Thymus (tissue), 11 donors: ENCODE measurements at regions not wholly inside any gene's neighbourhood (a gene's known extent, or its start where the extent isn't known, plus 50 kb on each side); places are given as distances from the start of the nearest gene placed in this dataset.

Source experiments
- DNase-seq, 9 donors: peaks; one replicate each; pipeline ENCODE4 v3.0.0-alpha.2; 2013; ENCODE audit warnings: low spot score in 9 of 9, low read depth in 6 of 9, missing footprints in 1 of 9
- H3K27ac ChIP-seq, 2 donors: one replicate each; pipeline ENCODE4 v1.5.1; 2013; ENCODE audit warnings: control low read depth in 1 of 2, low read depth in 1 of 2, low read length in 1 of 2, mild to moderate bottlenecking in 1 of 2, moderate library complexity in 1 of 2
- H3K27me3 ChIP-seq, 2 donors: one replicate each; pipeline ENCODE4 v1.5.1; 2013; ENCODE audit warnings: low read length in 1 of 2; ENCODE audit not compliant: control insufficient read depth in 2 of 2, insufficient read depth in 1 of 2
- H3K36me3 ChIP-seq, 2 donors: one replicate each; pipeline ENCODE4 v1.5.1; 2013; ENCODE audit warnings: low read length in 1 of 2, mild to moderate bottlenecking in 1 of 2, moderate library complexity in 1 of 2; ENCODE audit not compliant: control insufficient read depth in 2 of 2, insufficient read depth in 2 of 2
- H3K4me1 ChIP-seq, 2 donors: one replicate each; pipeline ENCODE4 v1.5.1; 2013; ENCODE audit warnings: low read length in 2 of 2; ENCODE audit not compliant: control insufficient read depth in 2 of 2, insufficient read depth in 2 of 2
- H3K4me3 ChIP-seq, 2 donors: one replicate each; pipeline ENCODE4 v1.5.1; 2013; ENCODE audit warnings: low read length in 2 of 2, control low read depth in 1 of 2, mild to moderate bottlenecking in 1 of 2
- H3K9me3 ChIP-seq, 2 donors: one replicate each; pipeline ENCODE4 v1.5.1; 2013; ENCODE audit warnings: low read length in 1 of 2, mild to moderate bottlenecking in 1 of 2; ENCODE audit not compliant: control insufficient read depth in 2 of 2, insufficient read depth in 1 of 2
- WGBS: extraction: QIAGEN DNeasy Blood & Tissue Kit; methylation state at CpG from one replicate; pipeline ENCODE4 v1.1.7; 2013; 5-methylcytosine and 5-hydroxymethylcytosine counted together
- donor health status: healthy.

GRCh38 chr11:59281177-59281576 is 68.5 kb upstream of the MPEG1 start:
- Histone ChIP-seq H3K27me3 (no peaks in the 10 kb centered on the region), H3K27ac (no peak overlapping the region), H3K4me3 (no peak overlapping the region), H3K9me3 (no peaks in the 10 kb centered on the region), H3K4me1 (peaks cover 0 to 3% of the 10 kb centered on the region in 2 donors), H3K36me3 (no peaks in the 10 kb centered on the region)
- 76% methylated on average over 2 of the region's 2 CpGs for WGBS
- DNase-seq = no peak

- Histone ChIP-seq H3K4me3 (no peak overlapping the region), H3K27ac (no peak overlapping the region), H3K27me3 (no peaks in the 10 kb centered on the region), H3K4me1 (peaks cover 5 to 6% of the 10 kb centered on the region in 2 donors), H3K36me3 (no peaks in the 10 kb centered on the region), H3K9me3 (no peaks in the 10 kb centered on the region)
- peak in 2 of 9 donors; percentile 7 to 40 for DNase-seq
- WGBS = 9% methylated on average over 3 of the region's 3 CpGs
Measured at GRCh38 chr11:59273373-59273841, 60.7 kb upstream of the MPEG1 start.

GRCh38 chr11:59272771-59273372 is 60.1 kb upstream of the MPEG1 start:
- H3K9me3 ChIP-seq = no peaks in the 10 kb centered on the region

GRCh38 chr11:59271811-59272327 is 59.1 kb upstream of the MPEG1 start:
- Histone ChIP-seq H3K9me3 (no peaks in the 10 kb centered on the region), H3K4me1 (peaks cover 5 to 6% of the 10 kb centered on the region in 2 donors), H3K27ac (no peak overlapping the region), H3K4me3 (no peak overlapping the region), H3K27me3 (no peaks in the 10 kb centered on the region), H3K36me3 (no peaks in the 10 kb centered on the region)
- WGBS = 92% methylated on average over 4 of the region's 4 CpGs
- no peak for DNase-seq

More at GRCh38 chr11:59272771-59273372, 60.1 kb upstream of the MPEG1 start:
- Histone ChIP-seq H3K27ac (no peak overlapping the region), H3K36me3 (no peaks in the 10 kb centered on the region), H3K4me1 (peaks cover 5 to 6% of the 10 kb centered on the region in 2 donors), H3K4me3 (no peak overlapping the region), H3K27me3 (no peaks in the 10 kb centered on the region)
- no peak for DNase-seq
- WGBS = 63% methylated on average over 6 of the region's 6 CpGs

- Histone ChIP-seq H3K27ac (no peak overlapping the region), H3K4me1 (peaks cover 5 to 6% of the 10 kb centered on the region in 2 donors), H3K4me3 (no peak overlapping the region), H3K36me3 (no peaks in the 10 kb centered on the region), H3K27me3 (no peaks in the 10 kb centered on the region), H3K9me3 (no peaks in the 10 kb centered on the region)
- 94% methylated on average over 4 of the region's 4 CpGs for WGBS
- DNase-seq = no peak
Measured at GRCh38 chr11:59271247-59271755, 58.6 kb upstream of the MPEG1 start.

- Histone ChIP-seq H3K4me1 (peaks cover 1 to 2% of the 10 kb centered on the region in 2 donors), H3K27me3 (no peaks in the 10 kb centered on the region), H3K4me3 (no peak overlapping the region), H3K27ac (no peak overlapping the region), H3K9me3 (no peaks in the 10 kb centered on the region), H3K36me3 (no peaks in the 10 kb centered on the region)
- no peak for DNase-seq
- 91% methylated on average over 7 of the region's 7 CpGs for WGBS
Measured at GRCh38 chr11:59267736-59268475, 55.2 kb upstream of the MPEG1 start.

GRCh38 chr11:59267196-59267595 is 54.5 kb upstream of the MPEG1 start:
- Histone ChIP-seq H3K27ac (no peak overlapping the region), H3K4me1 (no peaks in the 10 kb centered on the region), H3K27me3 (no peaks in the 10 kb centered on the region), H3K36me3 (no peaks in the 10 kb centered on the region), H3K9me3 (no peaks in the 10 kb centered on the region), H3K4me3 (no peak overlapping the region)
- 74% methylated on average over 4 of the region's 4 CpGs for WGBS
- no peak for DNase-seq

- DNase-seq = no peak
- no peaks in the 10 kb centered on the region for H3K9me3 ChIP-seq
- H3K27ac ChIP-seq = no peak overlapping the region
- no peaks in the 10 kb centered on the region for H3K4me1 ChIP-seq
- no peak overlapping the region for H3K4me3 ChIP-seq
- no peaks in the 10 kb centered on the region for H3K36me3 ChIP-seq
- H3K27me3 ChIP-seq = no peaks in the 10 kb centered on the region
- 95% methylated on average over 4 of the region's 4 CpGs for WGBS
Measured at GRCh38 chr11:59266491-59266890, 53.8 kb upstream of the MPEG1 start.

GRCh38 chr11:59265735-59266134 is 53.0 kb upstream of the MPEG1 start:
- no peak overlapping the region for H3K4me3 ChIP-seq
- 94% methylated on average over 1 of the region's 1 CpG for WGBS
- no peak for DNase-seq

More at GRCh38 chr11:59265735-59266134, 53.0 kb upstream of the MPEG1 start:
- H3K4me1 ChIP-seq = no peaks in the 10 kb centered on the region
- no peak overlapping the region for H3K27ac ChIP-seq
- H3K27me3 ChIP-seq = no peaks in the 10 kb centered on the region
- no peaks in the 10 kb centered on the region for H3K36me3 ChIP-seq
- no peaks in the 10 kb centered on the region for H3K9me3 ChIP-seq
